ENCODE measurements at regions not wholly inside any gene's neighbourhood (a gene's known extent, or its start where the extent isn't known, plus 50 kb on each side); places are given as distances from the start of the nearest gene placed in this dataset.

DNA sequence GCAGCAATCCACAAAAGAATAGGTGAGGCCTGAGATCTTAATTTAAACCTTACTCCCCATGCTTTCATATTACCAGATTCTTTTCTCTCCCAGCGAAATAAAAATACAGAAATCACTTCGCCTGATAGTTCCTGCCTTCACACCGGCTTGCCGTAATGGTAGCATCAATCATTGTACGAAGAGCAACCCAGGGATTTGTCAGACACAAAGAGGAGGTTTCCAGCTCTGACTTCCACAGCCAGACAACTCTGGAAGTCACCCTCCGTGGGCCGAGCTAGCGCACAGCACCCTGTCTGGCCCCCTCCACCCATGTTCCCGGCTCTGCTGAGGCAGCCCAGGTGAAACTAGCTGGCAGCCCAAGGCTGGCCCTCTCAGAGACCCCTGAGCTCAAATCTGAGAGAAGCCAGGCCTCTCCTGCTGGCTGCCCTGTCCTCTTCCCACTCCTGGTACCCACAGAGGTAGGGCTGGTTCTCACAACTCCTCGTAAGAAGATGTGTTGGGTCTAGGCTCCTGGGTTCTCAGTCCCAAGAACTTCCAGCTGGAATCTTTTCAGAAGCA, 156.9 kb upstream of the BNIP2 start:
- H3K4me1 ChIP-seq: no peaks in the 10 kb centered on the region
- H3K9me3 ChIP-seq: no peaks in the 10 kb centered on the region
- no peak for DNase-seq (ENCODE audit: low spot score in 2 of 2)
- 87 to 88% methylated on average over 10 of the region's 10 CpGs for WGBS, 2 donors
- TF ChIP-seq POLR2A (IDR thresholded peaks at IDR 0.05): no peak
- TF ChIP-seq, protein P1, sequence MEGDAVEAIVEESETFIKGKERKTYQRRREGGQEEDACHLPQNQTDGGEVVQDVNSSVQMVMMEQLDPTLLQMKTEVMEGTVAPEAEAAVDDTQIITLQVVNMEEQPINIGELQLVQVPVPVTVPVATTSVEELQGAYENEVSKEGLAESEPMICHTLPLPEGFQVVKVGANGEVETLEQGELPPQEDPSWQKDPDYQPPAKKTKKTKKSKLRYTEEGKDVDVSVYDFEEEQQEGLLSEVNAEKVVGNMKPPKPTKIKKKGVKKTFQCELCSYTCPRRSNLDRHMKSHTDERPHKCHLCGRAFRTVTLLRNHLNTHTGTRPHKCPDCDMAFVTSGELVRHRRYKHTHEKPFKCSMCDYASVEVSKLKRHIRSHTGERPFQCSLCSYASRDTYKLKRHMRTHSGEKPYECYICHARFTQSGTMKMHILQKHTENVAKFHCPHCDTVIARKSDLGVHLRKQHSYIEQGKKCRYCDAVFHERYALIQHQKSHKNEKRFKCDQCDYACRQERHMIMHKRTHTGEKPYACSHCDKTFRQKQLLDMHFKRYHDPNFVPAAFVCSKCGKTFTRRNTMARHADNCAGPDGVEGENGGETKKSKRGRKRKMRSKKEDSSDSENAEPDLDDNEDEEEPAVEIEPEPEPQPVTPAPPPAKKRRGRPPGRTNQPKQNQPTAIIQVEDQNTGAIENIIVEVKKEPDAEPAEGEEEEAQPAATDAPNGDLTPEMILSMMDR (IDR thresholded peaks at IDR 0.05): no peak
- no peak for TF ChIP-seq EP300 (IDR thresholded peaks at IDR 0.05)
- no peak overlapping the region for H3K27ac ChIP-seq
- no peak overlapping the region for H3K4me3 ChIP-seq
- peaks cover 0 to 4% of the 10 kb centered on the region in 2 donors for H3K27me3 ChIP-seq
- no peaks in the 10 kb centered on the region for H3K36me3 ChIP-seq

DNA sequence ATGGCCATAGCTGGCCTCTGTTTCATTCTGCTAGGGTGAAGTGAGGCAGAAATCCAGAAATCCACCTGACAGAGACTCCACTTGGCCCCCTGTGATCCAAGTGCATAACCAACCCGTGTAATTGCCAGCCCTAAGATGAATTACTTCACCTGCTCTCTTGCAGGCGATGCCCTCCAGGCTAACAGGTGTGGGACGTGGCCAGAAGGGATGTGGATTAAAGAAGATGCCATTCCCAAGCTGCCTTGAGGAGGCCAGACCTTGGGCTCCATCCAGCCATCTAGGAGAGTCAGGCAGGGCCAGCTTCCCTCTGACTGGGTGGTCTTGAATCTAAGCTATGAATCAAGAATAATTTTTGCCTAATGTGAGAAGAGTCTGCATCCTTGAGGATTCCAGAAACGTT, 154.5 kb upstream of the BNIP2 start:
- WGBS, 2 donors: 55 to 64% methylated on average over 4 of the region's 4 CpGs

DNA sequence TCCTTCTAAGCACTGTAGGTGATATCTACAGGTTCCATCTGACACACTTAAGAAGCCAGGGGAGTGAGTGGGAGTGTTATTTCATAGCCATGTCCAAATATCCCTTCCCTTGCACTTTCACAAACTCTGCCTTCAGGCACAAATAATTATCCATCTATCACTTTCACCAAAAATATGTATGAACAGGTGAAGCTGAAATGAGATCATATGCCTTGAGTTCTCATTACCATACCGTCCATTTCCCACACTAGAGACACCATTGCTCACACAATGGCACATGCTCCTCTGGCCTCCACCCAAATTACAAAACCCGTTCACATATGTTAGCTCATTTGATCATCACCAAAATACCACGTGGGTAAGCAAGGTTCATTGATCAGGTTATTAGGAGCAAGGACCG, 151.9 kb upstream of the BNIP2 start:
- H3K27ac ChIP-seq: no peak overlapping the region
- no peak overlapping the region for H3K4me3 ChIP-seq
- H3K27me3 ChIP-seq: peaks cover 0 to 8% of the 10 kb centered on the region in 2 donors
- H3K9me3 ChIP-seq: no peaks in the 10 kb centered on the region
- whole genome bisulfite sequencing, 2 donors: 83 to 84% methylated on average over 4 of the region's 4 CpGs
- H3K4me1 ChIP-seq: no peaks in the 10 kb centered on the region
- DNase-seq (ENCODE audit: low spot score in 2 of 2): no peak
- TF ChIP-seq EP300 (IDR thresholded peaks at IDR 0.05) (no peak), POLR2A (IDR thresholded peaks at IDR 0.05) (no peak)
- TF ChIP-seq, protein P1 (IDR thresholded peaks at IDR 0.05): no peak
- H3K36me3 ChIP-seq: no peaks in the 10 kb centered on the region

More for the DNA sequence above, 154.5 kb upstream of the BNIP2 start:
- TF ChIP-seq POLR2A (IDR thresholded peaks at IDR 0.05): no peak
- TF ChIP-seq, protein P1 (IDR thresholded peaks at IDR 0.05): no peak
- no peaks in the 10 kb centered on the region for H3K36me3 ChIP-seq
- no peaks in the 10 kb centered on the region for H3K9me3 ChIP-seq
- DNase-seq (ENCODE audit: low spot score in 2 of 2): no peak
- no peak overlapping the region for H3K4me3 ChIP-seq
- no peak overlapping the region for H3K27ac ChIP-seq
- H3K27me3 ChIP-seq: peaks cover 0 to 8% of the 10 kb centered on the region in 2 donors
- H3K4me1 ChIP-seq: no peaks in the 10 kb centered on the region

DNA sequence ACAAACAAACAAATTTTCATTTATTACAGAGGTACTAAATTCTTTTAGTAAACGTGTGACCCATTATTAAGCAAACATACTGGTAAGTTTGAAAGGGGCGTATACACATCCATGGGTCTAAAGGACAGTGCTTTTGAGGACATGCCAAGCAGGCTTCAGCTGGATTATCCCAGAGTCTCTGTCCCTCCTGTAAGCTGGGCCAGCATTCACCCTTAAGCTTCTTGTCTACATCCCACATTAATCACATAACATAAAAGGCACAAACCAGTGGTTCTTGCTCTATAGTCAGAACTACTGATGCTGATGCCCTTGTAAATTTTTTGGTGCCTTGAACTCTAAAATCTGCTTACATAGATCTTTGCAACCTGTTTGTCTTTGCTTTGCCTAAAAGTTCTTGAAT, 150.8 kb upstream of the BNIP2 start:
- Histone ChIP-seq H3K27me3 (peaks cover 0 to 8% of the 10 kb centered on the region in 2 donors), H3K4me1 (no peaks in the 10 kb centered on the region), H3K9me3 (no peaks in the 10 kb centered on the region), H3K36me3 (no peaks in the 10 kb centered on the region), H3K27ac (no peak overlapping the region), H3K4me3 (no peak overlapping the region)
- TF ChIP-seq EP300 (IDR thresholded peaks at IDR 0.05): no peak
- DNase-seq (ENCODE audit: low spot score in 2 of 2): no peak
- 75 to 85% methylated on average over 2 of the region's 2 CpGs for WGBS, 2 donors

DNA sequence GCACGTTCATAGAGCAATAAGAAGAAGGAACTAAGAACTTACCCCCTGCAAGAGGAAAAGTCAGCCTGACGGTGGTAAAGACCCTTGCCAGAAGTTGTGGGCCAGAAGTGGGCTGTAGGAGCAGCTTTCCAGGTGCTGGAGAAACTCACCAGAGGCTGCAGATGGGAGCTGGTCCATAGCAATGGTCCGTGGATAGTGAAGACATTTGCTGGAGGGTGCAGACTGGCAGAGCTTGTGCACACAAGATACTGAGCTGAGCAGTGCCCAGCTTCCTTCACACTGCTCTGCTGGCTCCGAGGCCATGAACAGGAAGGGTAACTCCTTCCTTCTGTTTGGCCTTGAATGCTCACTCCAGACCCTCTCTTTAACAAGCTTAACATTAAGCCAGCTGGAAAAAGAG, 149.8 kb upstream of the BNIP2 start:
- TF ChIP-seq EP300 (IDR thresholded peaks at IDR 0.05) (no peak), POLR2A (IDR thresholded peaks at IDR 0.05) (no peak)
- TF ChIP-seq, protein P1 (IDR thresholded peaks at IDR 0.05): no peak
- no peak overlapping the region for H3K27ac ChIP-seq
- no peak overlapping the region for H3K4me3 ChIP-seq
- no peaks in the 10 kb centered on the region for H3K9me3 ChIP-seq
- H3K36me3 ChIP-seq: no peaks in the 10 kb centered on the region
- no peak for DNase-seq (ENCODE audit: low spot score in 2 of 2)
- H3K4me1 ChIP-seq: no peaks in the 10 kb centered on the region
- peaks cover 0 to 8% of the 10 kb centered on the region in 2 donors for H3K27me3 ChIP-seq
- 46 to 54% methylated on average over 4 of the region's 4 CpGs for WGBS, 2 donors

DNA sequence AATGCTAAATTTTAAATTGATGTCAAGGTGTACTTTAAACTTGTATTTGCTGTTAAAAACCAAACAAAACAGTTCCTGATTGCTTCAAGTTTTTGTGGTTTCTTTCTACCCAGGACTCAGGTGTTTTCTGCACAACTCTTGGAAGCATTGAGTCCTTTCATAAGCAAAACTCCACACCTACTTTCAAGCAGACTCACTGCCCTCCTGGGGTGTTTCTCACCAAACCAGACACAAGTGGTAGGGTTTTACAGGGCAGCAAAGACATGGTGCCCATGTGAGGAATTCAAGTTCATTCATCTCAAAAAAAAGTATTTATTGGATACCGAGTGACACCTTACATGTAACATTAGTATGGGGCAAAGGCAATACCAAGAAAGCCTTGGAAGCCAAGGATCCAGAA, 146.7 kb upstream of the BNIP2 start:
- H3K36me3 ChIP-seq: no peaks in the 10 kb centered on the region
- no peak overlapping the region for H3K4me3 ChIP-seq
- peaks cover 0 to 2% of the 10 kb centered on the region in 2 donors for H3K27me3 ChIP-seq
- 94 to 96% methylated on average over 1 of the region's 1 CpG for WGBS, 2 donors
- TF ChIP-seq EP300 (IDR thresholded peaks at IDR 0.05): no peak
- no peak for TF ChIP-seq POLR2A (IDR thresholded peaks at IDR 0.05)
- H3K4me1 ChIP-seq: no peaks in the 10 kb centered on the region
- DNase-seq (ENCODE audit: low spot score in 2 of 2): no peak
- no peak overlapping the region for H3K27ac ChIP-seq
- H3K9me3 ChIP-seq: no peaks in the 10 kb centered on the region

Data from tibial nerve (tissue), 4 donors.